Skeletal muscle tissue (tissue), 3 donors: ENCODE measurements at regions not wholly inside any gene's neighbourhood (a gene's known extent, or its start where the extent isn't known, plus 50 kb on each side); places are given as distances from the start of the nearest gene placed in this dataset.

Experiments used
- H3K27ac ChIP-seq: one replicate; pipeline ENCODE4 v1.7.0; 2013; ENCODE audit warnings: mild to moderate bottlenecking, low read depth, low read length, inconsistent platforms
- H3K27me3 ChIP-seq, 3 donors: one replicate each; pipeline ENCODE4 v1.7.0; 2013; ENCODE audit warnings: low read length in 3 of 3; ENCODE audit not compliant: control insufficient read depth in 3 of 3, insufficient read depth in 3 of 3
- H3K36me3 ChIP-seq, 3 donors: one replicate each; pipeline ENCODE4 v1.7.0; 2013; ENCODE audit warnings: low read length in 3 of 3; ENCODE audit not compliant: control insufficient read depth in 3 of 3, insufficient read depth in 3 of 3
- H3K4me1 ChIP-seq, 3 donors: one replicate each; pipeline ENCODE4 v1.7.0; 2013; ENCODE audit warnings: low read length in 3 of 3, mild to moderate bottlenecking in 3 of 3; ENCODE audit not compliant: control insufficient read depth in 3 of 3, insufficient read depth in 3 of 3
- H3K4me3 ChIP-seq, 3 donors: one replicate each; pipeline ENCODE4 v1.7.0; 2013; ENCODE audit warnings: low read length in 3 of 3
- H3K9ac ChIP-seq, 3 donors: one replicate each; pipeline ENCODE4 v1.7.0; 2013; ENCODE audit warnings: low read length in 3 of 3, mild to moderate bottlenecking in 3 of 3, moderate library complexity in 2 of 3, low read depth in 1 of 3
- H3K9me3 ChIP-seq, 3 donors: one replicate each; pipeline ENCODE4 v1.7.0; 2013; ENCODE audit warnings: low read length in 3 of 3; ENCODE audit not compliant: control insufficient read depth in 3 of 3
- donor health status: Osteomylitis.

DNA sequence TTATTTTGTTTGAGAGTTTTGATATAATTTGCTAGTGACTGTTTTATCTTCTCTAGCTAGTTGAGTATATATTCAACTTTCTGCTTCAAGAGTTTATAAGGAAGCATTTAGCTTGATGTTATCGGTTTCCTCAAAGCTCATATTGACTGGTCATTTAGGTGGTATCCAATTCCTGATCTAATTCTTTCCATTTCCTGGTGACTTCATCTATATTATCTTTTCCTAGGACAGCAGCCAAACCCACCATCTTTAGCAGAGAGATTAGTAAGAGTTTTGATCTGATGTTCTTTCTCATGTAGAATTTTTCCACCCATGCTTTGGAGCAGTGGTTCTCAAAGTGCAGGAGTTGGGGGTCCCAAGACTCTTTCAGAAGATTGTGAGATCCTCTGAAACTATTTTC is 148.6 kb upstream of the STT3B start:
- no peak overlapping the region for H3K27ac ChIP-seq
- no peaks in the 10 kb centered on the region for H3K36me3 ChIP-seq
- no peaks in the 10 kb centered on the region for H3K4me1 ChIP-seq
- no peaks in the 10 kb centered on the region for H3K27me3 ChIP-seq
- H3K4me3 ChIP-seq: no peak overlapping the region
- H3K9me3 ChIP-seq: no peaks in the 10 kb centered on the region
- no peak overlapping the region for H3K9ac ChIP-seq

DNA sequence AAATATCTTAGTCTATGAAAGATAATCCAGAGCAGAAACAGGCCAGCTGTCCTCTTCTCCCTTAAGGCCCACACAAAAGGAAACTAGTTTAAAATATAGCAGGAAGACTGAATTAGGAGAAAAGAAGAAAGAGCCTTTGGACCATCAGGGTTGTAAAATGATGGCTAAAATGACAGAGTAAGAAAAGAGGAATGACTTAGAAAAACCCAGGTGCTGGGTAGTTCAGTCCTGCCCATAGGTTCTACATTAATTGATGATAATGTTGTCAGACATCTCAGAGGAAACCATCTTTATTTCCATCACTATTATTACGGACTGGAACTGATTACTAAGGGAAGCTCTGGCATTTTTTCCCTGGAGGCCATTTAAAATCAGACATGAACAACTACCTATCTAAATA is 142.8 kb upstream of the STT3B start:
- H3K36me3 ChIP-seq: no peaks in the 10 kb centered on the region
- no peaks in the 10 kb centered on the region for H3K4me1 ChIP-seq
- no peaks in the 10 kb centered on the region for H3K27me3 ChIP-seq
- no peak overlapping the region for H3K4me3 ChIP-seq
- no peaks in the 10 kb centered on the region for H3K9me3 ChIP-seq
- H3K9ac ChIP-seq: no peak overlapping the region
- no peak overlapping the region for H3K27ac ChIP-seq

DNA sequence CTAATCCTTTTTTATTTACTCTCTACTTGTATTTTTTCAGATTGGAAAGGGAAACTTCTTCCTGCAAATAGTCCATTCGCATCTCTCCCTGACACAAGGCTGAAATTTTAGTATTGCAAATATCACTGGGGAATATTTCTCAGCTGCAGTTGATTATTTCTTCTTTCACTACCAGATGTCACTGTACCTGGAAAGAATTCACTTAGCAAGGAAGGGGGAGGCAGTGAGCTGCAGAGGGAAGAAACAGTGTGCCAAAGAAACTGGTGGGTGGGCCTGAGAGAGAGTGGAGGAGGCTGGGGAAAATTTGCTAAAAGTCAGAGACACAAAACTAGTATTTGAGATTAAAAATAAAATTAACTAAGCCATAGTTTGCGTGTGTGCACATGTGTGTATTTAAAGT is 142.3 kb upstream of the STT3B start:
- Histone ChIP-seq H3K4me1 (no peaks in the 10 kb centered on the region), H3K9me3 (no peaks in the 10 kb centered on the region), H3K9ac (no peak overlapping the region), H3K36me3 (no peaks in the 10 kb centered on the region), H3K4me3 (no peak overlapping the region), H3K27me3 (no peaks in the 10 kb centered on the region), H3K27ac (no peak overlapping the region)

DNA sequence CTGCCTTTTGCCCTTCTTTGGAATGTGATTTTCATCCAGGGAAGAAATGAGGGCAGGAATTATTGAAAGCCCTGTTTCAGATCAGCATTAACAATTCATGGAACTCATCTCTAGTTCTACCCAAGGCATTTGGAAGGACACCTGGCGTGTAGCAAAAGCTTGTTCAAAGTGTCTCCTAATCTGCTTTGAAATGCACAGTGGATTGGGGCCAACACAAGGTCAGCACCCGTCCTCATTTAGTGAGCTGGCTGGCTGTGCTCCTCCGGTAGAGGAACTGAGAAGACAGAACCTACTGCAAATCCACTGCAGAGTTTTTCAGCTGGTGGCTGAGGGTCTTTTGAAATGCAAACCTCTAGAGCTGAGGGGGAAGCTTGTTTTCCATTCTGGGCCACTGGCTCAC is 141.6 kb upstream of the STT3B start:
- no peaks in the 10 kb centered on the region for H3K27me3 ChIP-seq

DNA sequence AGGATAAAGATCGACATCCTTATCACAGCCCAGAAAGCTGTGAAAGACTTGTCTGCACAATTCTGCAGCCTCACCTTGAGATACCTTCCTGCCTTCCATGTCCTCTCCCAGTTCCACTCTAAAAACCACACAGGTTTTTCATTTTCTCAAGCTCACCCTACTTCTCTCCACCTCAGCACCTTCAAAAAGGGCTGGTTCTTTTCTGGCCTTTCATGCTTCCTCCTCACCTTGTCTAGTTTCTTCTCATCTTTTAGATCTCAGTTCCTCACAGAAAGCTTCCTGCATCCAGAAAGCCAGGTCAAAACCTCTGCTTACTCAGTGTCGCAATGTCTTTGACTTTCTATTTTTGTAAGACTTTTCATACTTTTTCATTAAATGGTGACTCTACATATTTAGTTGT is 140.2 kb upstream of the STT3B start:
- Histone ChIP-seq H3K27ac (no peak overlapping the region), H3K9ac (no peak overlapping the region), H3K4me1 (no peaks in the 10 kb centered on the region), H3K4me3 (no peak overlapping the region), H3K27me3 (no peaks in the 10 kb centered on the region), H3K9me3 (no peaks in the 10 kb centered on the region), H3K36me3 (no peaks in the 10 kb centered on the region)

More for the DNA sequence above, 141.6 kb upstream of the STT3B start:
- Histone ChIP-seq H3K9me3 (no peaks in the 10 kb centered on the region), H3K27ac (no peak overlapping the region), H3K4me1 (no peaks in the 10 kb centered on the region), H3K4me3 (no peak overlapping the region), H3K9ac (no peak overlapping the region), H3K36me3 (no peaks in the 10 kb centered on the region)

DNA sequence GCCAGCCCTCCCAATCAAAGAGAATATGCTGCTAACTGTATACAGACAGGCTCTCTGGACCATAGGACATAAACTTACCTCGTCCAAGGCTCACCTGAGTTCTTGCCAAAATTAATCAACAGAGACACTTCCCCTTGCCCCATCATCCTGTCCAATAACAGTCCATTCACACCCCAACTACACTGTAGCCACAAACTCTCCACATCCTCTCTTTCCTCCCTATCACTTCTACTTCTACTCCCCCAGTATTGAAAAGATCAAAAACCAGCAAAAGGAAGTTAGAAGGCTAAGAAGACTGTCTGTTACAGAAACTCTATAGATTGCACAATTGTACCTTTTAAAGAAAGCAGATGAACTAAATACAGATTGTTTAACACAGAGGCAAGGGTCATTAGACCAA is 133.5 kb upstream of the STT3B start:
- no peaks in the 10 kb centered on the region for H3K27me3 ChIP-seq
- no peaks in the 10 kb centered on the region for H3K4me1 ChIP-seq
- H3K9ac ChIP-seq: no peak overlapping the region
- no peak overlapping the region for H3K27ac ChIP-seq
- H3K9me3 ChIP-seq: no peaks in the 10 kb centered on the region
- no peak overlapping the region for H3K4me3 ChIP-seq
- H3K36me3 ChIP-seq: no peaks in the 10 kb centered on the region

DNA sequence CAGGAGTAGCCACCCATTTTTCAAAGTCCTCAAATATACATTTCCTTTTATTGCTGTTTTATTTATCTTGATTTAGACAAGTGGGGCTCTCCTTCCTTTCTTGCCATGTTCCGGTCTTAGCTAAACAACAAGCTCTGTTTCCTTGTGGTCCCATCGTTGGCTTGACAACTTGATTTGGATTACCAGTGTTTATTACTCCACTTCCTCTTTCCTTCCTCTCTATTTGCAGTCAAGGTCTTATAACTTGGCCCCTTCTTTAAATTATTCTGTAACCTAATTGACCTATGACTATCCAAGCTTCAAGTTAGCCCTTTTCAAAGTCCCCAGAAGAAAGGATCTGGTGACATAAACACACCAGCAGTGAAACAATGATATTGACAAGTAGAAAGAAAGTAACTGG is 130.6 kb upstream of the STT3B start:
- H3K27ac ChIP-seq: no peak overlapping the region
- no peaks in the 10 kb centered on the region for H3K27me3 ChIP-seq
- no peaks in the 10 kb centered on the region for H3K4me1 ChIP-seq

DNA sequence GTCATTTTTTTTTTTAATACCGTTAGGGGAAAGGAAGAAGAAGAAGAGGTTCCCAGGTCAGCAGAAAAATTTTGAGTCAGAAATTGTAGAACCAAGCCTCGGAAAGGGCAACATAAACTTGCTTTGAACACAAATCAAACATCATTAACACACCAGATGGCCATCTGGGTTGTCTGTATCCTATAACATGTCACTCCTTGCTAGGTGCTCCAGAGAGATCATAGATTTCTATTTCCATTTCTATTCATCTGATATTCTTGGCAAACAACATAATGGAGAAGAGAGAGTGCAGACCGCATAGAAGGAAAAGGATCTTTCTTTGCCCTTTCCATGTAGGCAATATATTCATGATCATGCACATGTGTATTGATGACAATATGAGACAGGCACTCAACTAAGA is 129.5 kb upstream of the STT3B start:
- Histone ChIP-seq H3K4me1 (no peaks in the 10 kb centered on the region), H3K27me3 (no peaks in the 10 kb centered on the region), H3K4me3 (no peak overlapping the region), H3K9me3 (no peaks in the 10 kb centered on the region), H3K36me3 (no peaks in the 10 kb centered on the region), H3K27ac (no peak overlapping the region), H3K9ac (no peak overlapping the region)

More for the DNA sequence above, 130.6 kb upstream of the STT3B start:
- Histone ChIP-seq H3K4me3 (no peak overlapping the region), H3K9ac (no peak overlapping the region), H3K9me3 (no peaks in the 10 kb centered on the region), H3K36me3 (no peaks in the 10 kb centered on the region)

DNA sequence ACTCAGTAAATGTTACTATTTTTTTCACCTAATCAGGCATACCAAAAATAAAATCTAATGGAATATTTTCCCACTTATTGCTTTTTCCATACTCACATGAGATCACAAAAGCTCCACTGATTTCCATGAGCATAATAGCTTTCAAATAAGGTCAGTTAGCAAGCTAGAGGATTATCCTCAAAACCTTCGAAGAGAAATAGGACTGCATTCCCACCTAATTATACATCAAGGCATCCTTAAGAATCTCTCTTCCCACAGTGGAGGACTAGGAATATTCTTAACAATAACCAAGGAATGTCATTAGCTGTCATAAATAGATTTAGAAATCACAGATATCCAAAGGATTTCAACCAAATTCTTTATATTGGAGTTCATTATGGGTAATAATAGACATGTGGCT is 127.9 kb upstream of the STT3B start:
- no peaks in the 10 kb centered on the region for H3K27me3 ChIP-seq
- H3K4me1 ChIP-seq: no peaks in the 10 kb centered on the region
- H3K36me3 ChIP-seq: no peaks in the 10 kb centered on the region
- H3K9ac ChIP-seq: no peak overlapping the region
- no peaks in the 10 kb centered on the region for H3K9me3 ChIP-seq
- no peak overlapping the region for H3K27ac ChIP-seq
- H3K4me3 ChIP-seq: no peak overlapping the region

DNA sequence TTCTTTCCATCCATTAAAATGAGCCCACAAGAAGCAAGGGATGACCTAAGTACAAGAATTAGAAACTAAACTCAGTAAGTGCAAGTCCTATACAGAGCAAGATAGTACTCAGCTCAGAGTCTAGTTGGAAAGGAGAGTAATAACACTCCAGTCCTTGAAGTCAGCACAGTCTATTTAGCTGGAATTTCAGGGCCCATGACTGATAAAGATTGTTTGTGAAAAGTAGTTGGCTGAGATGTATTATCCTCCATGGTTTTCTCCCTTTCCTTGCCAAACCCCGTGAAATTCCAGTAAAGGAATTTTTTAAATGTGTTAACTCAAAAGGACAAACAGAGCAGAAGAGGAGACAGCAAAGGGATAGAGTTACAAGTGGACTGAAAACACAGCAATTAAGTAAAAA is 127.2 kb upstream of the STT3B start:
- Histone ChIP-seq H3K27me3 (no peaks in the 10 kb centered on the region), H3K4me1 (no peaks in the 10 kb centered on the region), H3K36me3 (no peaks in the 10 kb centered on the region), H3K4me3 (no peak overlapping the region), H3K27ac (no peak overlapping the region), H3K9ac (no peak overlapping the region), H3K9me3 (no peaks in the 10 kb centered on the region)

DNA sequence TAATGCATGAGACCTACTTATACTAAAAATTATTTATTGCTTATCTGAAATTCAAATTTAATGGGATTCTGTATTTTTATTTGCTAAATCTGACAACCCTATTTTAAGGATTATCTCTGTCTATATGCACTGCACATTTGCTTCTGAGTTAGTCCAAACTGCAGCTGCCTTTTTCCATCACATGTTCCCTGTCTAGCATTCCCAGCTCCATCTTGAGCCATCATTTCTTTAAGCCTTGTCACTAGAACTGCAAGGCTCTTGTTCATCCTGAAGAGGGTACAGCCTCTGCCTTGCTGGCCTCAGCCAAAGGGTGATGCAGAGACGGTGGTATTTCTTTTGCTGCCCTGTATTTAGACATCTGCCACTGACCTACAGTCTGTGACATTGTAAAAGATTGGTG is 125.8 kb upstream of the STT3B start:
- H3K4me1 ChIP-seq: no peaks in the 10 kb centered on the region
- H3K27me3 ChIP-seq: no peaks in the 10 kb centered on the region
- no peak overlapping the region for H3K27ac ChIP-seq
- H3K9ac ChIP-seq: no peak overlapping the region
- H3K36me3 ChIP-seq: no peaks in the 10 kb centered on the region
- no peak overlapping the region for H3K4me3 ChIP-seq
- H3K9me3 ChIP-seq: no peaks in the 10 kb centered on the region
